PC-3 (cell line): ENCODE measurements at regions not wholly inside any gene's neighbourhood (a gene's known extent, or its start where the extent isn't known, plus 50 kb on each side); places are given as distances from the start of the nearest gene placed in this dataset.

Experiments used
- EZH2 ChIP-seq: fragments of 300-600 bp; sonication (generic); IDR thresholded peaks from one replicate; pipeline ENCODE4 v1.6.1; 2017; ENCODE audit warnings: antibody characterized with exemption, mild to moderate bottlenecking, low read length; ENCODE audit not compliant: unreplicated experiment
- EZH2phosphoT487 ChIP-seq: fragments of 300-600 bp; sonication (generic); IDR thresholded peaks from 2 replicates; pipeline ENCODE4 v1.6.1; 2018; ENCODE audit warnings: mild to moderate bottlenecking, antibody characterized with exemption, low read length, borderline replicate concordance
- TF ChIP-seq, protein P1 (sequence below): fragments of 300-600 bp; sonication (generic); conservative IDR thresholded peaks from 2 replicates; pipeline ENCODE4 v1.5.1; 2017; ENCODE audit warnings: antibody characterized with exemption, low read depth, mild to moderate bottlenecking, low read length

DNA sequence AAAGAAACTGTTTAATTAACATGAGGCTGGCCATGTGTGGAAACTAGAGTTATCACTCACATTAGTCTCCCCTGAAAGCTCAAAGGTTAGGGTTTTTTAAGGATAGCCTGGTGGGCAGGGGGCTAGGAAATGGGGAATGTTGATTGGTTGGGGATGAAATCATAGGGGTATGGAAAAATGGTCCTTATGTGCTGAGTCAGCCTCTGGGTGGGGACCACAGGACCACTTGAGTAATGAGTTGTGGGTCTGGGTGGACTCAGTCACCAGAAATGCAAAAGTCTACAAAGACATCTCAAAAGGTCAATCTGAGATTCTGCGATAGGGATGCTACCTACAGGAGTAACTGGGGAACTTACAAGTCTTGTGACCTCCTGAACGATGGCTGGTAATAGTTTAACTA, 362.8 kb downstream of the DMAC1 start:
- TF ChIP-seq, protein P1, sequence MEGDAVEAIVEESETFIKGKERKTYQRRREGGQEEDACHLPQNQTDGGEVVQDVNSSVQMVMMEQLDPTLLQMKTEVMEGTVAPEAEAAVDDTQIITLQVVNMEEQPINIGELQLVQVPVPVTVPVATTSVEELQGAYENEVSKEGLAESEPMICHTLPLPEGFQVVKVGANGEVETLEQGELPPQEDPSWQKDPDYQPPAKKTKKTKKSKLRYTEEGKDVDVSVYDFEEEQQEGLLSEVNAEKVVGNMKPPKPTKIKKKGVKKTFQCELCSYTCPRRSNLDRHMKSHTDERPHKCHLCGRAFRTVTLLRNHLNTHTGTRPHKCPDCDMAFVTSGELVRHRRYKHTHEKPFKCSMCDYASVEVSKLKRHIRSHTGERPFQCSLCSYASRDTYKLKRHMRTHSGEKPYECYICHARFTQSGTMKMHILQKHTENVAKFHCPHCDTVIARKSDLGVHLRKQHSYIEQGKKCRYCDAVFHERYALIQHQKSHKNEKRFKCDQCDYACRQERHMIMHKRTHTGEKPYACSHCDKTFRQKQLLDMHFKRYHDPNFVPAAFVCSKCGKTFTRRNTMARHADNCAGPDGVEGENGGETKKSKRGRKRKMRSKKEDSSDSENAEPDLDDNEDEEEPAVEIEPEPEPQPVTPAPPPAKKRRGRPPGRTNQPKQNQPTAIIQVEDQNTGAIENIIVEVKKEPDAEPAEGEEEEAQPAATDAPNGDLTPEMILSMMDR: no peak
- TF ChIP-seq EZH2phosphoT487: no peak
- TF ChIP-seq EZH2: no peak
